ENCODE measurements at regions not wholly inside any gene's neighbourhood (a gene's known extent, or its start where the extent isn't known, plus 50 kb on each side); places are given as distances from the start of the nearest gene placed in this dataset.
A peak's percentile ranks its signal among the peaks of the same experiment; 100 is the strongest.
"Not testable (repeated sequence)": the region's sequence is repeated elsewhere in the genome, so short reads cannot be mapped to it uniquely, and the experiment has no call there.

DNA sequence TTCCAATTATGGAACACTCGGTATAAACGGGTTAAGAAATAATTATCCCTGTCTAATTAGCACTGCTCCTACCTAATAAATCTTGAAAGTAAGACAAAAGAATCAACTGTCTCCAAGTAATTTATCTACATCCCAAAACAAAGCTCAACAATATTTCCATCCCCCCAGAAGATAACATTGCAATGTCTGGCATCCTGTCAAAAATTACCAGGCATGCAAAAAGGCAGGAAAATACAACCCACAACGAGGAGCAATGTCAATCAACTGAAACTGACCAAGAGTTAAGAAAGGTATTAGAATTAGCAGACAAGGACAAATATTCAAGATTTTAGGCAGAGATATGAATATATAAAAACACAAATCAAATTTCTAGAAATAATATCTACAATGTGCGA is 84.5 kb upstream of the SVIL start:
- intact Hi-C loops (cut with micrococcal nuclease): no loop called here
- Mint-ChIP-seq H3K4me3 (no peak overlapping the region), H3K27ac (no peak overlapping the region), H3K36me3 (ENCODE audit: low read depth) (peaks cover 33% of the 10 kb centered on the region), H3K27me3 (no peaks in the 10 kb centered on the region), H3K9me3 (peaks cover 22% of the 10 kb centered on the region), H3K4me1 (ENCODE audit: low read depth) (peaks cover 27% of the 10 kb centered on the region)

DNA sequence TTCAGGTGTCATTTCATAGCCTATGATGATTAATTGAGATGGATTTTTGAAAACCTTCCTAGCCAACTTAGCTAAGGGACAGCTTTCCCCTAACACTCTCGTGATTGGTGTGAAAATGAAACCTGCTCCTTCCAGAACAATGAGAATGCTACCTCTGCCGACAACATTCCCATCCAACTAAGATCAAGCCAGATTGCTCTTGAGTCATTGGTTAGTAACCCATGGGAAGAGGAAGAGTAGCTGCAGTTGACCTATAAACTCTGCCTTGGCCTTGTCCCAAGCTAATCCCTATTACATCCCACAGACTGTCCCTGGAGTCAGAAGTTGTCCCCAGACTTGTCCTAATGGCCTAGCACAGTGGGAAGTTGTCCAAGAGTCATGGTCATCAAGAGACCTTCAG is 80.5 kb upstream of the SVIL start:
- Mint-ChIP-seq H3K36me3 (ENCODE audit: low read depth) (peaks cover 61% of the 10 kb centered on the region), H3K9me3 (peaks cover 12% of the 10 kb centered on the region), H3K27me3 (no peaks in the 10 kb centered on the region), H3K4me1 (ENCODE audit: low read depth) (peaks cover 19% of the 10 kb centered on the region), H3K27ac (no peak overlapping the region), H3K4me3 (no peak overlapping the region)
- intact Hi-C loops (cut with micrococcal nuclease): no loop called here

DNA sequence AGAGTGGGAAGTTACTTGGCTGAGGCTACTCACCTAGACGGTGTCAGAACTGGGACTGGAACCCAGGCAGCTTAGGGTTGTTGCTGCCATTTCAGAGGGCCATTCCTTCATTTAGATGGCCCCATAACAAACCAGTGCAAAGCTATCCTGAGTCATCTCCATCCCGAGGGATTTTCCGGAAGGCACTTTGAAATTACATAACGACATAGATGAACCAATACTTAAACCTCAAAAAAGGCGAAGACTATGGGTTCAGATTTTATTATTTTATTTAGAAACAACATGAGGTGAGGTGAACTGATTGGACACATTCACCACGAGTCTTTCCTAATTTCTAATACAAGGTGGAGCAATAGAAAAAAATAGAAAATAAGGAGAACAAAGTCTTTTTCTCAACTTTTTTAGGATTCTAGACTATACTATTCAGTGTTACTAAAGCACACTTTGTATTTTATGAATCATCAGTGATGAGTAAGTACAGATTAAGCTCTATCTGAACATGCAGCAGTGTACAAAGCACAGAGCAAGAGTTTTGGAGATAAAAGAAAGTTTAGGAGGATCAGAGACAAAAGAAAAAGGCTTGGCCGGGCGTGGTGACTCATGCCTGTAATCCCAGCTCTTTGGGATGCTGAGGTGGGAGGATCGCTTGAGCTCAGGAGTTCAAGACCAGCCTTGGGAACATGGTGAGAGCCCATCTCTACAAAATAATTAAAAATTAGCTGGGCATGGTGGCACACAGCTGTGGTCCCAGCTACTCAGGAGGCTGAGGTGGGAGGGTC is 79.5 kb upstream of the SVIL start:
- Mint-ChIP-seq H3K9me3 (peaks cover 4% of the 10 kb centered on the region), H3K4me1 (ENCODE audit: low read depth) (peaks cover 13% of the 10 kb centered on the region), H3K27ac (no peak overlapping the region), H3K36me3 (ENCODE audit: low read depth) (peaks cover 65% of the 10 kb centered on the region), H3K4me3 (no peak overlapping the region), H3K27me3 (no peaks in the 10 kb centered on the region)
- intact Hi-C loops (cut with micrococcal nuclease): no loop called here

DNA sequence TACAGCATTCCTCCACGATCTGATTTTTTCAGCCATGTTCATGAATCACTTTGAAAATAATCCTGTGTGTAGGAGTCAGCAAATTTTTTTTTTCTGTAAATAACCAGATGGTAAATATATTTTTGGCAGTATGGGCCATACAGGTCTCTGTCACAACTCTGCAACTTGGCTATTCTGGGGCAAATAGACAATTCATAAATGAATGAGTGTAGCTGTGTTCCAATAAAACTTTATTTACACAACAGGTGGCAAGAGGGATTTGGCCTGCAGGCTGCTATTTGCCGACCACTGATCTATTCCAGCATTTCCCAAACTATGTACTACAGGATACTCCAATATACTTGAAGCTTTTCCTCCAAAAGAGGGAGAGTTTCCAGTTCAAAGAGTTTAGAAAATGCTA is 78.7 kb upstream of the SVIL start:
- intact Hi-C loops (cut with micrococcal nuclease): no loop called here
- Mint-ChIP-seq H3K27me3 (no peaks in the 10 kb centered on the region), H3K4me1 (ENCODE audit: low read depth) (peaks cover 11% of the 10 kb centered on the region), H3K9me3 (no peaks in the 10 kb centered on the region), H3K27ac (no peak overlapping the region), H3K4me3 (no peak overlapping the region), H3K36me3 (ENCODE audit: low read depth) (peaks cover 69% of the 10 kb centered on the region)

DNA sequence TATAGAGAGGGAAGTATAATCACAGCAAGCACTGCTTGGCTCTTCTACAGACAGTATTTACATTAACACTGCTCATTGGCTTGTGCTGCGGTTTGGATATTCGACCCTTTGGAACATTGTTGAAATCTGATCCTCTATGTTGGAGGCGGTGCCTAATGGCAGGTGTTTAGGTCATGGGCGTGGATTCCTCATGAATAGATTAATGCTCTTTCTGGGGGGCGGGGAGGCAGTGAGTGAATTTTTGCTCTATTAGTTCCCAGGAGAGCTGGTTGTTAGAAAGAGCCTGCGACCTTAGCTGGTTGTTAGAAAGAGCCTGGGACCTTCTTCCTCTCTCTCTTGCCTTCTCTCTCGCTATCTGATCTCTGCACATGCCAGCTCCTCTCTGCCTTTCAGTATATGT is 77.3 kb upstream of the SVIL start:
- H3K4me1 Mint-ChIP-seq (ENCODE audit: low read depth): peaks cover 11% of the 10 kb centered on the region
- H3K9me3 Mint-ChIP-seq: no peaks in the 10 kb centered on the region
- no peak overlapping the region for H3K27ac Mint-ChIP-seq
- intact Hi-C loops (cut with micrococcal nuclease): no loop called here
- H3K4me3 Mint-ChIP-seq: no peak overlapping the region
- peaks cover 81% of the 10 kb centered on the region for H3K36me3 Mint-ChIP-seq (ENCODE audit: low read depth)
- H3K27me3 Mint-ChIP-seq: no peaks in the 10 kb centered on the region

DNA sequence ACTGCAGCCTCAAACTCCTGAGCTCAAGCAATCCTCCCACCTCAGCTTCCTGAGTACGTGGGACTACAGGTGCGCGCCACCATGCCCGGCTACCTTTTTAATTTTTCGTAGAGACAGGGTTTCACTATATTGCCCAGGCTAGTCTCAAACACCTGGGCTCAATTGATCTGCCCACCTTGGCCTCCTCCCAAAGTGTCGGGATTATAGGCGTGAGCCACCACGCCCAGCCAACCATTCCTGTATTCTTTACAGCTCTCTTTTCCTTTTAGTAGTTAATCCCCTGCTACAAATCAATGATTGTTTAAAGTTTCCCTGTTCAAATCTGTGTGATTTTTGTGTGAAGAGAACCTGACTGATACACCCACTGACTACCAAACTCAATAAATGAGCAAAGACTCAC is 75.4 kb upstream of the SVIL start:
- H3K36me3 Mint-ChIP-seq (ENCODE audit: low read depth): peaks cover 81% of the 10 kb centered on the region
- peaks cover 1% of the 10 kb centered on the region for H3K4me1 Mint-ChIP-seq (ENCODE audit: low read depth)
- no peak overlapping the region for H3K27ac Mint-ChIP-seq
- intact Hi-C loops (cut with micrococcal nuclease): no loop called here
- no peaks in the 10 kb centered on the region for H3K27me3 Mint-ChIP-seq
- H3K9me3 Mint-ChIP-seq: no peaks in the 10 kb centered on the region
- no peak overlapping the region for H3K4me3 Mint-ChIP-seq

DNA sequence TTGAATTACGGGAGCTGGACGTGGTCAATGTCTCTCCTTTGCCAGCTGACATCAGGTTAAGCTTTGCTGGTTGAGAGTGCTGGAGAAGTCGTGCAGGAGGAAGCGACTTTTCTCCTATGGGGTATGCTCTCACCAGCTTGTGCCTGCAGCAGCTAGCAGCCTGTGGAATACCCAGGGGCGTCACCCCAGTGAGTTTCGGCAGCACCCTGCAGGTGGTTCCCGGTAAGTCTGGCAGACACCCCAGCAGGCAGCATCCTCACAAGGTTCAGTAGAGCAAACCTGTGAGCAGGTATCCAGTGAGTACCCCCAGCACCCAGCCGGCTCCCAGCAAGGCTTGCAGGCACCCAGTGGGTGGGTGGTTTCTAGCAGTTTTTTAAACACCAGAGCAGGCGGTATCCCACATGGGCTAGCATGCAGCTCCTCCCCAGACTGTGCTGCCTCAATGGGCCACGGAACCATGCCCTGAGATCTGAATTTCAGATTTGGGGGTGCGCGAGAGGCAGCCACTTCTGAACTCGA is 74.8 kb upstream of the SVIL start:
- H3K27me3 Mint-ChIP-seq: no peaks in the 10 kb centered on the region
- intact Hi-C loops (cut with micrococcal nuclease): no loop called here
- peaks cover 3% of the 10 kb centered on the region for H3K4me1 Mint-ChIP-seq (ENCODE audit: low read depth)
- no peak overlapping the region for H3K4me3 Mint-ChIP-seq
- H3K9me3 Mint-ChIP-seq: no peaks in the 10 kb centered on the region
- H3K36me3 Mint-ChIP-seq (ENCODE audit: low read depth): peaks cover 82% of the 10 kb centered on the region
- no peak overlapping the region for H3K27ac Mint-ChIP-seq

DNA sequence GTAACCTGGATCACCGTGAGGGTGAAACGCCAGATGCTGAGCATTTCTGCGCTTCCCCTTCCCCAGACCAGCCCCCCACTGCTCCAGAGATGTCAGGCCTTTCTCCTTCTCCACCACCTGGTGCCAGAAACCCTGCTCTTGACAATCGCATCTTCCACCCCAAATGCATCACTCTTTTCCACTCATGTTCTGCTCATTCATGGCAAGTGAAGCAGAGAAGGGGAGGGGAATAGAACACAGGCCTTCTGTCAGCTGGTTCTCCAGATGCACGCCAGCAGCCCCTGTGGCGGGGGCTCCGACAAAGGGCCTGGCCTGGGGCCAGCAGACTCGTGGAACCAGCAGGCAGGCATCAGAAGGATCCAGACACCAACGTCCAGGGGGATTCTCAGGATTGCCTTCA is 68.5 kb upstream of the SVIL start:
- Mint-ChIP-seq H3K36me3 (ENCODE audit: low read depth) (peaks cover 43% of the 10 kb centered on the region), H3K9me3 (no peaks in the 10 kb centered on the region), H3K4me3 (no peak overlapping the region), H3K27me3 (no peaks in the 10 kb centered on the region), H3K27ac (peak overlapping the region; percentile 45), H3K4me1 (ENCODE audit: low read depth) (peaks cover 47% of the 10 kb centered on the region)
- intact Hi-C loops (cut with micrococcal nuclease): no loop called here

DNA sequence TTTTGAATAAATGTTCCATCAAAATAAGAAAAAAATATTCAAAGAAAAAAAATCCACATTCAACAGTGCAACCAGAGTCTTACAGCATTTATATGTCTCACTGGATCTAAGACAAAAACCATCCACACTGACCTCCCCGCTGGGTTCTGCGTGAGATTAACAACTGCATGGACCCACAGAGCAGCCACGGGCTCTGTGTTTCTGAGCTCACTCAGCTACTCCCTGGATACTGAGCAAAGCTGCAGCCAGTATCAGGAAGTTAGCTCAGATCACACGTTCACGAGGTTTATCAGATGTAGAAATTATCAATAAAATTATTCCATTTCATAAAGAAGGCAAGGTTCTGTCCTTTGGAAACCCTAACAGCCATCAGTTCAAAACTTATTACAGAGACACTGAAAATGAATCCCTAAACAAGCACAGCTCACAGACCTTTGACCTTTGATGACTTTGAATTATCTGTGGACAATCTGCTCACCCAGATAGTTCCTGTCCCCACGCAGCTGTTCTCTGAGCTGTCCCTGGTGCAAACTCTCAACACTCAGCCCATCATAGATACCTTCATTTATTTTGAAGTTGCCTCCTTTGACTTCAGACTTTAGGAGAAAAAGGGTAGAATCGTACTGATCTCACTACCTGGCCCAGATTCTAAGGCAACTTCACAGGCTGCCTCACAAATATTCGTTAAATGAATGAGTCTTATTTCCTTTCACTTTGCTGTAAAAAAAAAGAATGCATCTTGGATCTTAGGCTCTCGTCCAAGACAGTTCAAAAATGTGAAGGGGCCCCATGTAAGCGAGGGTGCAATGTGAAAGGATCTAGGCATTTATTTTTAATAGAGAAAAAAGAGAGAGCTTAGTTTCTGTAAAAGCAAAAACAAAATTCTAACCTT is 67.7 kb upstream of the SVIL start:
- no peaks in the 10 kb centered on the region for H3K27me3 Mint-ChIP-seq
- intact Hi-C loops (cut with micrococcal nuclease): no loop called here
- peaks cover 36% of the 10 kb centered on the region for H3K36me3 Mint-ChIP-seq (ENCODE audit: low read depth)
- no peaks in the 10 kb centered on the region for H3K9me3 Mint-ChIP-seq
- no peak overlapping the region for H3K4me3 Mint-ChIP-seq
- peaks cover 47% of the 10 kb centered on the region for H3K4me1 Mint-ChIP-seq (ENCODE audit: low read depth)
- H3K27ac Mint-ChIP-seq: peak overlapping the region; percentile 45

DNA sequence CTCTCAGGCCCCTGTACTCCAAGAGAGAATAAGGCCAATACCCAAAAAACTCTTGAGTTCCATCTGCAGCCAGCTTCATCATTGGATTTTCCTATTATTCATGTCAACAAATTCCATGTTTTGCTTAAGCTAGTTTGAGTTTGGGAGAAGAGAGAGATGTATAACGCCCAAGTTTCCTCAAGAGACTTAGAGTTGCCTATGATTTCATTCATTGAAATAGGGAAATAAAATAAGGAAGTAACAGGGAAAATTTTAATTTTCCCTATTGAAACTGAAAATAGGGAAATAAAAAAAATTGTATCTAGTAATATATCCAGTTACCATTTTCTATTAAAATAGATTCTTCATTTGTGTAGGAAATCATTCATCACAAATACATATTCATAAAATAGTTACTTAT is 66.5 kb upstream of the SVIL start:
- no peaks in the 10 kb centered on the region for H3K9me3 Mint-ChIP-seq
- peaks cover 47% of the 10 kb centered on the region for H3K4me1 Mint-ChIP-seq (ENCODE audit: low read depth)
- H3K36me3 Mint-ChIP-seq (ENCODE audit: low read depth): peaks cover 27% of the 10 kb centered on the region
- no peaks in the 10 kb centered on the region for H3K27me3 Mint-ChIP-seq
- no peak overlapping the region for H3K27ac Mint-ChIP-seq
- no peak overlapping the region for H3K4me3 Mint-ChIP-seq
- intact Hi-C loops (cut with micrococcal nuclease): no loop called here

DNA sequence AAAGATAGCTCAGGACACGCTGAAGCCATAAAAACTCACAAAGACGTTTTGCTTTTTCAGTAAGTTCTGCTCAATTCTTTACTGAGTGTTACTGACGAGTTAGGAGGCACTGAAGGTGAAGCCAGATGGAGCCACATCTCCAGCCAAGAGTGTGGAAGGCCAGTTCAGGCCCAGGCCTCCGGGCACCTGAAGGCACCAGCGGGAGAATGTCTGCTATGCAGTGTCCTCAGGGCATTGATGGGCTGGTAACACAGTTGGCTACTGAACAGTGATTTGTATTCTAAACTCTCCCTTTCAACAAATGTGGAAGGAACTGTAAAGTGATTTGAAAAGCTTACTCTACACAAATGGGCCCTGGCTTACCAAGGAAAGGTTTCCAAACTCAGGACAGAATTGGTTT is 64.8 kb upstream of the SVIL start:
- H3K4me3 Mint-ChIP-seq: no peak overlapping the region
- H3K27ac Mint-ChIP-seq: no peak overlapping the region
- H3K4me1 Mint-ChIP-seq (ENCODE audit: low read depth): peaks cover 44% of the 10 kb centered on the region
- intact Hi-C loops (cut with micrococcal nuclease): no loop called here
- peaks cover 31% of the 10 kb centered on the region for H3K36me3 Mint-ChIP-seq (ENCODE audit: low read depth)
- no peaks in the 10 kb centered on the region for H3K9me3 Mint-ChIP-seq
- no peaks in the 10 kb centered on the region for H3K27me3 Mint-ChIP-seq

DNA sequence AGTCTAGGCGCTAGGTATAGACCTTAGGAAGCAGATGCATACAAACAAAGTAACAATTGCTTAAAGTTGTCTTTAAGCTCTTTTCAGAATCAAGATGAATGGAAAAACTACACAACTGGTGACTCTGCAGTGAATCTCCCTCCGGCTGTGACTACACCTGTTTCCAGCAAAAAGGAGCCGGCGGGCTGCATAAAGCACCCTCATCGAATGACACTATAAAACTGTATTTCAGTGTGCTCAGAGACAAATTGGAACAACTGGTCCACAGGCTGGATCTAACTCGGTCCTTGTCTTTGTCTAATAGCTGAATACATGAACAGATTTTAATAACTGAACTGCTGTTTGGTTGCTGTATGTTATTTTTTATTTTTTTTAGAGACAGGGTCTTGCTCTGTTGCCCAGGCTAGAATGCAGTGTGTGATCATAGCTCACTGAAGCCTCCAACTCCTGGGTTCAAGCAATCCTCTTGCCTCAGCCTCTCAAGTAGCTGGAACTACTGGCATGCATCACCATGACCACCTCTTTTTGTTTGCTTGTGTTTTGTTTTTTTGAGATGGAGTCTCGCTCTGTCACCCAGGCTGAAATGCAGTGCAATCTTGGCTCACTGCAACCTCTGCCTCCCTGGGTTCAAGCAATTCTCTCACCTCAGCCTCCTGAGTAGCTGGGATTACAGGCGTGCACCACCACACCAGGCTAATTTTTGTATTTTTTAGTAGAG is 64.2 kb upstream of the SVIL start:
- Mint-ChIP-seq H3K9me3 (no peaks in the 10 kb centered on the region), H3K36me3 (ENCODE audit: low read depth) (peaks cover 28% of the 10 kb centered on the region), H3K27me3 (no peaks in the 10 kb centered on the region), H3K27ac (no peak overlapping the region), H3K4me1 (ENCODE audit: low read depth) (peaks cover 38% of the 10 kb centered on the region), H3K4me3 (no peak overlapping the region)
- intact Hi-C loops (cut with micrococcal nuclease): no loop called here

DNA sequence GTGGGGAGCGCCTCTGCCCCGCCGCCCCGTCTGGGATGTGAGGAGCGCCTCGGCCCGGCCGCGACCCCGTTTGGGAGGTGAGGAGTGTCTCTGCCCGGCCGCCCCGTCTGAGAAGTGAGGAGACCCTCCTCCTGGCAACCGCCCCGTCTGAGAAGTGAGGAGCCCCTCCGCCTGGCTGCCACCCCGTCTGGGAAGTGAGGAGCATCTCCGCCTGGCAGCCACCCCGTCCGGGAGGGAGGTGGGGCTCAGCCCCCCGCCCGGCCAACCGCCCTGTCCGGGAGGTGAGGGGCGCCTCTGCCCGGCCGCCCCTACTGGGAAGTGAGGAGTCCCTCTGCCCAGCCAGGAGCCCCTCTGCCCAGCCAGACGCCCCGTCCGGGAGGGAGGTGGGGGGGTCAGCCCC is 61.8 kb upstream of the SVIL start:
- H3K9me3 Mint-ChIP-seq; H3K27me3 Mint-ChIP-seq; intact Hi-C loops (cut with micrococcal nuclease); H3K27ac Mint-ChIP-seq; H3K4me3 Mint-ChIP-seq: not testable (repeated sequence)
- Mint-ChIP-seq H3K4me1 (ENCODE audit: low read depth) (peaks cover 18% of the 10 kb centered on the region), H3K36me3 (ENCODE audit: low read depth) (peaks cover 42% of the 10 kb centered on the region)

DNA sequence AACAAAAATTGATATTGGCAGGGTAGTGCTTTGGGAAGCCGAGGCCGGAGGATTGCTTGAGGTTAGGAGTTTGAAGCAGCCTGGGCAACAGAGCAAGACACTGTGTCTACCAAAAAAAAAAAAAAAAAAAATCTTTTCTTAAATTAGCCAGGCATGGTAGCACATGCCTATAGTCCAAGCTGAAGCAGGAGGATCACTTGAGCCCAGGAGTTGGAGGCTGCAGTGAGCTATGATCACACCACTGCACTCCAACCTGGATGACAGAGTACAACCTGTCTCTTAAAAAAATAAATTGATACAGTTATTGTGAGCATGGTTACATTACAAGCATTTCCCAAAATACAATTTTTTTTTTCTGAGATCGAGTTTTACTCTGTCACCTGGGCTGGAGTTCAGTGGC is 59.4 kb upstream of the SVIL start:
- Mint-ChIP-seq H3K4me3 (no peak overlapping the region), H3K36me3 (ENCODE audit: low read depth) (peaks cover 32% of the 10 kb centered on the region), H3K4me1 (ENCODE audit: low read depth) (peaks cover 6% of the 10 kb centered on the region), H3K27me3 (no peaks in the 10 kb centered on the region), H3K9me3 (no peaks in the 10 kb centered on the region), H3K27ac (no peak overlapping the region)
- intact Hi-C loops (cut with micrococcal nuclease): no loop called here

All from dendritic cell treated with granulocyte-macrophage colony-stimulating factor and Interleukin-4, amounts not matched to agents 40 ng/mL and 50 ng/mL, for 4 days (primary cell).